Common myeloid progenitor, CD34-positive (primary cell): ENCODE measurements at regions not wholly inside any gene's neighbourhood (a gene's known extent, or its start where the extent isn't known, plus 50 kb on each side); places are given as distances from the start of the nearest gene placed in this dataset.

Source experiments
- CTCF ChIA-PET: fragments of 350-600 bp; sonication (Branson Sonifier 250); formaldehyde crosslinking; loops from one replicate; lab custom pipeline; 2021; ENCODE audit warnings: antibody characterized with exemption; lab: Charles Lee
- POLR2A ChIA-PET: fragments of 350-600 bp; sonication (Branson Sonifier 250); formaldehyde crosslinking; loops from one replicate; lab custom pipeline; 2021; ENCODE audit warnings: antibody characterized with exemption; lab: Charles Lee
- DNase-seq, 3 donors: peaks; one replicate each; pipeline versions ENCODE4 v3.0.0 to v3.0.0-alpha.2; 2013
- H3K27ac ChIP-seq, 2 experiments: 1 replicate in 1 of 2; 2 replicates in 1 of 2; pipeline ENCODE4 v1.7.0; 2013; ENCODE audit warnings: inconsistent platforms in 2 of 2, low read length in 2 of 2, mild to moderate bottlenecking in 2 of 2, low read depth in 1 of 2, moderate library complexity in 1 of 2; ENCODE audit not compliant: severe bottlenecking in 2 of 2, insufficient read depth in 1 of 2, poor library complexity in 1 of 2
- H3K27me3 ChIP-seq, 5 experiments: replicated peaks in 2 of 5; 1 replicate in 3 of 5; 2 replicates in 2 of 5; pipeline versions ENCODE4 v1.6.1 to v1.7.0; 2013; ENCODE audit warnings: low read length in 4 of 5, mild to moderate bottlenecking in 2 of 5, moderate library complexity in 2 of 5, inconsistent platforms in 1 of 5; ENCODE audit not compliant: insufficient read depth in 5 of 5, control insufficient read depth in 4 of 5
- H3K36me3 ChIP-seq, 4 experiments: 1 replicate in 2 of 4; 2 replicates in 2 of 4; pipeline versions ENCODE4 v1.6.1 to v1.7.0; 2013; ENCODE audit warnings: low read length in 3 of 4, control low read depth in 1 of 4, mild to moderate bottlenecking in 1 of 4; ENCODE audit not compliant: control insufficient read depth in 4 of 4, insufficient read depth in 4 of 4
- H3K4me1 ChIP-seq, 4 experiments: 1 replicate in 3 of 4; 2 replicates in 1 of 4; pipeline versions ENCODE4 v1.6.1 to v1.7.1; 2013; ENCODE audit warnings: low read length in 3 of 4, mild to moderate bottlenecking in 3 of 4, control low read depth in 1 of 4, inconsistent platforms in 1 of 4, moderate library complexity in 1 of 4; ENCODE audit not compliant: control insufficient read depth in 4 of 4, insufficient read depth in 4 of 4; ENCODE audit errors: control extremely low read depth in 1 of 4
- H3K4me3 ChIP-seq, 7 experiments: 1 replicate in 4 of 7; 2 replicates in 3 of 7; pipeline versions ENCODE4 v1.5.1 to v1.7.0; 2013; ENCODE audit warnings: mild to moderate bottlenecking in 7 of 7, low read length in 6 of 7, moderate library complexity in 6 of 7, inconsistent platforms in 2 of 7, low read depth in 2 of 7, control low read depth in 1 of 7; ENCODE audit not compliant: insufficient read depth in 4 of 7, control insufficient read depth in 1 of 7; ENCODE audit errors: extremely low read depth in 1 of 7
- H3K9me3 ChIP-seq, 5 experiments: 1 replicate in 4 of 5; 2 replicates in 1 of 5; pipeline versions ENCODE4 v1.6.1 to v1.7.1; 2013; ENCODE audit warnings: low read length in 4 of 5, mild to moderate bottlenecking in 2 of 5, inconsistent platforms in 1 of 5, low read depth in 1 of 5, moderate library complexity in 1 of 5; ENCODE audit not compliant: control insufficient read depth in 4 of 5, insufficient read depth in 2 of 5; ENCODE audit errors: control extremely low read depth in 1 of 5
- WGBS: methylation state at CpG from one replicate; pipeline ENCODE4 v1.1.5; 2013; ENCODE audit not compliant: insufficient coverage; 5-methylcytosine and 5-hydroxymethylcytosine counted together

GRCh38 chrX:20906571-20906970 is 467.6 kb upstream of the CNKSR2 start:
- POLR2A ChIA-PET = no interaction called here
- CTCF ChIA-PET = no interaction called here
- Histone ChIP-seq H3K27ac (no peak overlapping the region), H3K36me3 (no peaks in the 10 kb centered on the region), H3K4me3 (no peak overlapping the region), H3K9me3 (no peaks in the 10 kb centered on the region), H3K27me3 (no peaks in the 10 kb centered on the region), H3K4me1 (no peaks in the 10 kb centered on the region)
- no peak for DNase-seq

- no peak for DNase-seq
- ChIA-PET POLR2A (no interaction called here), CTCF (no interaction called here)
- WGBS = 76% methylated on average over 2 of the region's 3 CpGs
- no peaks in the 10 kb centered on the region for H3K4me1 ChIP-seq
- H3K27me3 ChIP-seq = no peaks in the 10 kb centered on the region
- no peak overlapping the region for H3K27ac ChIP-seq
- no peaks in the 10 kb centered on the region for H3K36me3 ChIP-seq
- H3K9me3 ChIP-seq = peaks cover 0 to 1% (median 0%) of the 10 kb centered on the region in 5 experiments
- H3K4me3 ChIP-seq = no peak overlapping the region
Measured at GRCh38 chrX:20884565-20884964, 489.7 kb upstream of the CNKSR2 start.

GRCh38 chrX:20863649-20864048 is 510.6 kb upstream of the CNKSR2 start:
- H3K4me1 ChIP-seq = no peaks in the 10 kb centered on the region
- no peak for DNase-seq
- H3K36me3 ChIP-seq = no peaks in the 10 kb centered on the region
- no peaks in the 10 kb centered on the region for H3K27me3 ChIP-seq
- ChIA-PET POLR2A (no interaction called here), CTCF (no interaction called here)
- no peak overlapping the region for H3K4me3 ChIP-seq
- H3K27ac ChIP-seq = no peak overlapping the region
- H3K9me3 ChIP-seq = peaks cover 0 to 5% (median 0%) of the 10 kb centered on the region in 5 experiments

DNA sequence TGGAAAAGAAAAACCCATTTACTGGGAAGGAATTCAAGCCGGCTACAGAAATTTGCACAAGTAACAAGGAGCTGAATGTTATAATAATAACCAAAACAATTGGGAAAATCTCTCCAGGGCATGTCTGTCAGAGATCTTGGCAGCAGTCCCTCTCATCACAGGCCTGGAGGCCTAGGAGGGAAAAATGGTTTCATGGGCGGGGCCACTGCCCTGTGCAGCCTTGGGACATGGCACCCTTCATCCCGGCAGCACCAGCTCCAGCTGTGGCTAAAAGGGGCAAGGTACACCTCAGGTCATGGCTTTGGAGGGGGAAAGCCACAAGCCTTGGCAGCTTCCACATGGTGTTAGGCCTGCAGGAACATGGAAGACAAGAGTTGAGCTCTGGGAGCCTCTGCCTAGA is 513.1 kb upstream of the CNKSR2 start:
- CTCF ChIA-PET = no interaction called here

GRCh38 chrX:20857746-20858145 is 516.5 kb upstream of the CNKSR2 start:
- DNase-seq = no peak
- POLR2A ChIA-PET = no interaction called here
- Histone ChIP-seq H3K27me3 (peaks cover 0 to 2% (median 0%) of the 10 kb centered on the region in 5 experiments), H3K9me3 (peaks cover 0 to 5% (median 0%) of the 10 kb centered on the region in 5 experiments), H3K4me1 (no peaks in the 10 kb centered on the region), H3K27ac (no peak overlapping the region), H3K4me3 (no peak overlapping the region), H3K36me3 (no peaks in the 10 kb centered on the region)
- CTCF ChIA-PET = no interaction called here
- 56% methylated on average over 3 of the region's 3 CpGs for WGBS

More for the DNA sequence above, 513.1 kb upstream of the CNKSR2 start:
- no peak overlapping the region for H3K27ac ChIP-seq
- WGBS = 92% methylated on average over 2 of the region's 3 CpGs
- no peaks in the 10 kb centered on the region for H3K27me3 ChIP-seq
- POLR2A ChIA-PET = no interaction called here
- H3K4me3 ChIP-seq = no peak overlapping the region
- no peak for DNase-seq
- H3K4me1 ChIP-seq = no peaks in the 10 kb centered on the region
- peaks cover 0 to 5% (median 0%) of the 10 kb centered on the region in 5 experiments for H3K9me3 ChIP-seq
- no peaks in the 10 kb centered on the region for H3K36me3 ChIP-seq

GRCh38 chrX:20838477-20838876 is 535.7 kb upstream of the CNKSR2 start:
- Histone ChIP-seq H3K27ac (no peak overlapping the region), H3K27me3 (no peaks in the 10 kb centered on the region), H3K9me3 (peaks cover 0 to 4% (median 0%) of the 10 kb centered on the region in 5 experiments), H3K4me1 (no peaks in the 10 kb centered on the region), H3K36me3 (no peaks in the 10 kb centered on the region), H3K4me3 (no peak overlapping the region)
- DNase-seq = no peak
- POLR2A ChIA-PET = no interaction called here
- CTCF ChIA-PET = no interaction called here
- 89% methylated on average over 1 of the region's 3 CpGs for WGBS

DNA sequence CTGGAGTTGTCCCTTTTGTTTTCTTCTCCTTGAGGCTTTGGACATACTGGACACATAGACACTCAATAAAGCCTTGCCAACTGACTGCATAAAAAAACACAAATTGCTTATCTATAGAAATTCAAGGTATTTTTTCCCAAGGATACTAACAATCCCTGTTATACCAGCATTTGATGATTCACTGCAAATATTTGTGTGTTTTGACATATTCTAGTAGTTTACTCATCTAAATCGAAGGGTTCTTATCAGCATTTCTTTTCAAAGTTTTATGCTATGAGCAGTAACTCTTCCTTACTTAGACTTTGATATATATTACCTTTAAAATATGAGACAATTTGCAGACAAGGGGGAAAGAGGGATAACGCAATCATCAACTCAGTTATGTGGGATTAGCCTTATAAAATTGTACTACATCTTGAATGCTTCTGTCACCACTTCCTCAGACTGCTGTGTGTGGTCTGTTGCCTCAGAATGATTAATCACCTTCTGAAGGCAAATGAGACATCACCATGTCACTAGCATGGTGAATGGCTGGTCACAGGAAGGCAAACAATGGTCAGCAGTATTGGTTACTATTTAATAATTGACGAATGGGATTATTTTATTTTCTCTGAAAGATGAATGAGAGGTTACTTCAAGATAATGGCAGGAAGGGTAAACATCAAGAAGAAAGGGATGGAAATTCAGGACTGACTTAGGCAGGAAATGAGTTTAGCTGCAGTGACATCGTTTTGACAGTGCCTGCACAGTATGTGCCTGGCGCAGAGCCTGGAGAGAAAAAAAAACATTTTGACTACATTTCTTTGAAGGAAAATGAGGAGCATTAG is 544.3 kb upstream of the CNKSR2 start:
- no peak for DNase-seq
- H3K27me3 ChIP-seq = no peaks in the 10 kb centered on the region
- H3K9me3 ChIP-seq = no peaks in the 10 kb centered on the region
- H3K36me3 ChIP-seq = no peaks in the 10 kb centered on the region
- H3K4me3 ChIP-seq = no peak overlapping the region
- no peaks in the 10 kb centered on the region for H3K4me1 ChIP-seq
- no peak overlapping the region for H3K27ac ChIP-seq
- ChIA-PET CTCF (no interaction called here), POLR2A (no interaction called here)
- WGBS = 73% methylated on average over 3 of the region's 5 CpGs
